ENCODE measurements at regions not wholly inside any gene's neighbourhood (a gene's known extent, or its start where the extent isn't known, plus 50 kb on each side); places are given as distances from the start of the nearest gene placed in this dataset.

DNA sequence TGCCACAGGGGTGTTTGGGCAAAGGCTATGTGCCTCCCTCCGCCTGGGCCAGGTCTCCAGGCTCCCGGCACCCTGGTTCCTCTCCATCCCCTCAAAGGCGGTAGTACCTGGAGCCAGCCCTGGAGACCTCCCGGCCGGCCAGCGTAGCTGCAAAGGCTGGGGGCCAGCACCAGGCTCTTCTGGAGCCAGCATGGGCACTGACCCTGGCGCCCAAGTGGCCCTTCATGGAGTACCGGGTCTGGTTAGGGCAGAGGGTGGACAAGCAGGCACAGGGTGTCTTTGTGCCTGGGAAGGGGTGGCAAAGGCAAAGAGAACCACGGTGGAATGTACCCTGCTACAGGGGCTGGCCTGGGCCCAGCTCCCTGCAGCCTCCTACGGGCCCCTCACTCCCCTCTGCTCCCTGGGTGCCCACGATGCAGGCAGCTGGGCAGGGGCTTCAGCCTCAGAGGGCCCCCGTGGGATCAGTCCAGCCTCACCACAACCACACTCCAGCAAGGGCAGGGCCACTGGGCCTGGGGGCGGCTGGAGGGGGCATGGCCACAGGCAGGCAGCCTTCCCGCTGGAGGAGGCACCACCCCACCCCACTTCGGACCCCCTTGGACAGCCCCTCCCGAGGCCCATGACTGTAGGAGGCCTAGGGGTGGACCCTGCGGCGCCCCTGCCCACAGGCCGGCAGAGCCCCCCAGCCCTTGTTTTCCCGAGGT is 112.9 kb upstream of the NKX1-1 start:
- TF ChIP-seq REST (IDR thresholded peaks at IDR 0.05; ENCODE audit: insufficient replicate concordance, low read depth) (no peak), SPI1 (IDR thresholded peaks at IDR 0.05; ENCODE audit: borderline replicate concordance, low read depth) (no peak), GABPA (IDR thresholded peaks at IDR 0.05; ENCODE audit: low read depth) (no peak), CTCF (IDR thresholded peaks at IDR 0.05; ENCODE audit: insufficient read depth, low read length) (no peak), POLR2AphosphoS5 (IDR thresholded peaks at IDR 0.05; ENCODE audit: low read depth) (no peak)

DNA sequence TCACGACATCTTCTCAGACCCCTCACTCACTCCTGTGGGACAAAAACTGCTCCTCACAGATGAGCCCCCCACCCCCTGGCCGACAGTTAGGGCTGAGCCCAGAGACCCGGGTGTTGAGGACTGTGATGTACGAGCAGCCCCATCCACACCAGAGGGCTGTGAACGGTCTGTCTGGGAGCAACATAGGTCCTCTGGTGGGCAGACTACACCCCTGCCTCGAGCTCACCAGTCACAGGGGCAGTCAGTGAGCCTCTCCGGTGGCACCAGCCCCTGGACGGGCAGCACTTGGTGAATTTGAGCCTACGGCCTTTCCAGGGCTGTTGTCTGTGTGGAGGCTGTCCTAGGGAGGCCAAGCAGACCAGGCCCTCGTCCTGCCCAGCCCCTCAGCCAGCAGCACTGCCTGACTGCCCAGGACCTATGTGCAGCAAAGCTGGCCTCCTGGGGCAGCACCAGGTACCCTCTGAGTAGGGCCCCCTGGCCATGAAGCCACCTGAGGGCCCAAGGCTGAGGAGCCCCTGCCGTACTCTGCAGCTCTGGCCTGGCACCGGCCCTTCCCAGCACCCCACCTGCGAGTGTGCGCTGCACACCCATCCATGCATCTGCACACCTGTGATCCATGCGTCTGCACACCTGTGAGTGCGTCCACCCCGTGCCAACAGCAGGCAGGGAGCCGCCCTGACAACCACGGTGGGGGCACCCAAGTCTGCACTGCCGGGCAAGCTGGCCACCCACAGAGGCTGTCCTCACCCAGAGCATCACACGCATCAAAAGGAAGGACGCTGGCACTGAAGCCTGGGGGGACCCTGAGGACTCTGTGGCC is 111.6 kb upstream of the NKX1-1 start:
- H3K27ac ChIP-seq (replicated peaks), result no peak overlapping the region
- DNase-seq (ENCODE audit: low read depth in 1 of 2, low spot score in 1 of 2), result no peak
- peaks cover 12% of the 10 kb centered on the region for H3K27me3 ChIP-seq (ENCODE audit: insufficient read depth, poor library complexity, severe bottlenecking)
- no peak for TF ChIP-seq GABPA (IDR thresholded peaks at IDR 0.05; ENCODE audit: low read depth)
- no peak for TF ChIP-seq POLR2AphosphoS5 (IDR thresholded peaks at IDR 0.05; ENCODE audit: low read depth)
- TF ChIP-seq CTCF (IDR thresholded peaks at IDR 0.05; ENCODE audit: insufficient read depth, low read length), result no peak
- TF ChIP-seq REST (IDR thresholded peaks at IDR 0.05; ENCODE audit: insufficient replicate concordance, low read depth), result no peak
- TF ChIP-seq SPI1 (IDR thresholded peaks at IDR 0.05; ENCODE audit: borderline replicate concordance, low read depth), result no peak
- no peak overlapping the region for H3K4me3 ChIP-seq (replicated peaks; ENCODE audit: insufficient read depth, low read length)

More for the DNA sequence above, 112.9 kb upstream of the NKX1-1 start:
- no peak overlapping the region for H3K27ac ChIP-seq (replicated peaks)
- H3K27me3 ChIP-seq (ENCODE audit: insufficient read depth, poor library complexity, severe bottlenecking), result peaks cover 6% of the 10 kb centered on the region
- H3K4me3 ChIP-seq (replicated peaks; ENCODE audit: insufficient read depth, low read length), result no peak overlapping the region
- no peak for DNase-seq (ENCODE audit: low read depth in 1 of 2, low spot score in 1 of 2)

DNA sequence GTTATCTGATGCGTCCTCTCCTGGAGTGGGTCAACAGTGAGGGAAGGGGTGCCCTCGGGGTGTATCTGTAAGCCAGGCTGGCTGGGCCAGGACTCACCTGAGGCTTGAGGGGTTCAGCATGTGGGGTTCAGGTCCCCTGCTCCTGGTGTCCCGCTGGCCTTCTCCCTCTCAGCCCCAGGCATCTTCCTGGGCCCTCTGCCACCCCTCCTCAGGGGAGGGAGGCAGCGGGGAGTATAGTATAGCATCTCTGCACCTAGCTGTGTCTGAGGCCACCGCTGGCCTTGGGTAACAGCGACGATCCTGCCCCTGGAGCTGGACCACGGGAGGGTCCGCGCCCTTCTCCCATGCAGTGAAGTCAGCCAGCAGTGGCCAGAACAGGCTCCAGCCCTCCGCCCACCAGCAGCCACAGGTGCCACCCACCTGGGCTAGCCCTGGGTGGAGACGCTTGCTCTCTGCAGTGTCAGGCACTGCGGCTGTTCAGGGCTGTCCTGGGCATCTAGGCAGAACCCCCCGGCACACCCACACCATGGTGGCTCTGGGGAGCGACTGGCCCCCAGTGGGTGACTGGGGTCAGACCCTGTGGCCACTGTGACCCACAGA is 110.7 kb upstream of the NKX1-1 start:
- TF ChIP-seq GABPA (IDR thresholded peaks at IDR 0.05; ENCODE audit: low read depth) (no peak), CTCF (IDR thresholded peaks at IDR 0.05; ENCODE audit: insufficient read depth, low read length) (no peak), SPI1 (IDR thresholded peaks at IDR 0.05; ENCODE audit: borderline replicate concordance, low read depth) (no peak)
- Histone ChIP-seq H3K27ac (replicated peaks) (no peak overlapping the region), H3K4me3 (replicated peaks; ENCODE audit: insufficient read depth, low read length) (no peak overlapping the region), H3K27me3 (ENCODE audit: insufficient read depth, poor library complexity, severe bottlenecking) (peaks cover 18% of the 10 kb centered on the region)
- no peak for DNase-seq (ENCODE audit: low read depth in 1 of 2, low spot score in 1 of 2)
